GM13976 (cell line): ENCODE measurements at regions not wholly inside any gene's neighbourhood (a gene's known extent, or its start where the extent isn't known, plus 50 kb on each side); places are given as distances from the start of the nearest gene placed in this dataset.
"Not testable (repeated sequence)": the region's sequence is repeated elsewhere in the genome, so short reads cannot be mapped to it uniquely, and the experiment has no call there.

Experiments used
- DNase-seq: peaks from one replicate; pipeline ENCODE4 v3.0.0; 2012; ENCODE audit warnings: low spot score
- CTCF ChIP-seq: IDR thresholded peaks from 2 replicates; pipeline ENCODE4 v1.5.1; 2012; ENCODE audit warnings: borderline replicate concordance, mild to moderate bottlenecking; ENCODE audit not compliant: insufficient read depth; ENCODE audit errors: extremely low read depth, missing control alignments, control extremely low read depth
- in situ Hi-C: fragments of 300-500 bp; cut with MboI; formaldehyde crosslinking; loops from one replicate; pipeline ENCODE4 v1.12.0; 2022; ENCODE audit warnings: low sequenced_read_pairs, mixed read lengths, inconsistent platforms; ENCODE audit not compliant: unreplicated experiment

GRCh38 chr22:49344161-49344560, 483.5 kb downstream of the BRD1 start:
- no peak for TF ChIP-seq CTCF
- in situ Hi-C loops: no loop called here
- DNase-seq: no peak

GRCh38 chr22:49340406-49340805, 487.3 kb downstream of the BRD1 start:
- in situ Hi-C loops: no loop called here
- TF ChIP-seq CTCF: no peak
- no peak for DNase-seq

- in situ Hi-C loops, DNase-seq: not testable (repeated sequence)
Measured at GRCh38 chr22:49336483-49336882, 491.2 kb downstream of the BRD1 start.

- no peak for TF ChIP-seq CTCF
- peak; percentile 5 for DNase-seq
- in situ Hi-C loops: no loop called here
Measured at GRCh38 chr22:49334976-49335375, 492.7 kb downstream of the BRD1 start.

- peak; percentile 21 for DNase-seq
- in situ Hi-C loops: no loop called here
- TF ChIP-seq CTCF: no peak
Measured at GRCh38 chr22:49334449-49334789, 493.3 kb downstream of the BRD1 start.

GRCh38 chr22:49333206-49333605, 494.5 kb downstream of the BRD1 start:
- TF ChIP-seq CTCF: no peak
- in situ Hi-C loops: no loop called here
- peak; percentile 12 for DNase-seq

GRCh38 chr22:49332691-49333090, 495.0 kb downstream of the BRD1 start:
- DNase-seq: peak; percentile 20
- in situ Hi-C loops: no loop called here
- no peak for TF ChIP-seq CTCF

- TF ChIP-seq CTCF: no peak
- in situ Hi-C loops: no loop called here
Measured at GRCh38 chr22:49331878-49332277, 495.8 kb downstream of the BRD1 start.

More at GRCh38 chr22:49331878-49332277, 495.8 kb downstream of the BRD1 start:
- DNase-seq: peak; percentile 4
